ENCODE measurements at regions not wholly inside any gene's neighbourhood (a gene's known extent, or its start where the extent isn't known, plus 50 kb on each side); places are given as distances from the start of the nearest gene placed in this dataset.

- Histone ChIP-seq H2BK120ac (replicated peaks; ENCODE audit: low read depth, low read length) (no peak overlapping the region), H2BK5ac (ENCODE audit: low read depth, low read length) (no peak overlapping the region), H4K5ac (ENCODE audit: insufficient read length, low read depth, low read length) (no peak overlapping the region), H3K23me2 (ENCODE audit: low read depth, low read length) (no peaks in the 10 kb centered on the region), H3K4ac (replicated peaks; ENCODE audit: insufficient read length, low read depth, low read length) (no peak overlapping the region), H3K9ac (replicated peaks in 1 of 4; ENCODE audit: extremely low read depth in 1 of 4, low read depth in 3 of 4, low read length in 3 of 4) (no peak overlapping the region), H3K4me3 (ENCODE audit: extremely low read depth in 1 of 4, insufficient read depth in 2 of 4, low read depth in 3 of 4, low read length in 4 of 4) (no peak overlapping the region), H3K79me2 (ENCODE audit: control insufficient read depth in 1 of 2, insufficient read depth in 2 of 2, low read length in 2 of 2) (no peaks in the 10 kb centered on the region), H2BK20ac (ENCODE audit: low read length) (no peak overlapping the region), H3K4me2 (ENCODE audit: insufficient read depth in 1 of 2, low read depth in 2 of 2, low read length in 2 of 2) (no peak overlapping the region), H3K4me1 (replicated peaks in 1 of 4; ENCODE audit: control insufficient read depth in 3 of 4, insufficient read depth in 4 of 4, low read length in 3 of 4) (peaks cover 0 to 10% (median 4%) of the 10 kb centered on the region in 4 experiments; a peak in 6 of 7 replicates), H4K8ac (ENCODE audit: extremely low read depth, insufficient read depth, low read length) (no peak overlapping the region), H3K36me3 (ENCODE audit: control insufficient read depth in 2 of 4, insufficient read depth in 4 of 4, low read length in 3 of 4) (no peaks in the 10 kb centered on the region), H3K9me3 (ENCODE audit: insufficient read depth in 2 of 2, low read depth in 1 of 2, low read length in 1 of 2) (no peaks in the 10 kb centered on the region), H3K14ac (ENCODE audit: insufficient read length) (no peak overlapping the region), H2BK15ac (ENCODE audit: low read length) (no peak overlapping the region), H3K56ac (replicated peaks; ENCODE audit: insufficient read length, low read depth, low read length) (no peak overlapping the region), H3K23ac (ENCODE audit: insufficient read length) (no peak overlapping the region), H4K91ac (replicated peaks; ENCODE audit: insufficient read length, low read length) (no peak overlapping the region), H2AFZ (ENCODE audit: low read length) (no peak overlapping the region), H3K18ac (ENCODE audit: extremely low read depth, low read length) (no peak overlapping the region), H3K79me1 (ENCODE audit: low read depth, low read length) (no peaks in the 10 kb centered on the region), H3K27me3 (replicated peaks in 1 of 4; ENCODE audit: control insufficient read depth in 3 of 4, extremely low read depth in 1 of 4, insufficient read depth in 3 of 4, low read length in 3 of 4) (peaks cover 0 to 2% (median 0%) of the 10 kb centered on the region in 4 experiments; a peak in 3 of 7 replicates), H2AK5ac (ENCODE audit: low read depth, low read length) (no peak overlapping the region), H3K27ac (ENCODE audit: low read depth, low read length) (no peak overlapping the region), H2BK12ac (ENCODE audit: low read depth, low read length) (no peak overlapping the region), H4K20me1 (replicated peaks in 1 of 2; ENCODE audit: control insufficient read depth in 1 of 2, insufficient read depth in 2 of 2, low read length in 2 of 2) (no peaks in the 10 kb centered on the region)
- ChIA-PET POLR2A (ENCODE audit: partially characterized antibody) (interaction anchor here (1.1 kb wide), 1 partner anchor 12 kb away, joined by 3 read pairs; no protein-coding TSS in a partner anchor), CTCF (ENCODE audit: partially characterized antibody) (interaction anchor here (0.6 to 1.8 kb wide), 10 partner anchors 8 to 101 kb away, joined by 3 to 5 read pairs (median 3); no protein-coding TSS in a partner anchor)
- DNase-seq (ENCODE audit: low read depth in 1 of 2, low spot score in 2 of 2), result no peak
- TF ChIP-seq GTF2F1 (IDR thresholded peaks at IDR 0.05; ENCODE audit: borderline replicate concordance, low read depth, low read length) (no peak), BACH1 (IDR thresholded peaks at IDR 0.05; ENCODE audit: low read length) (no peak), RAD21 (IDR thresholded peaks at IDR 0.05 in 1 of 2, conservative IDR thresholded peaks at IDR 0.05 in 1 of 2; ENCODE audit: low read depth in 2 of 2, low read length in 2 of 2) (no peak), CHD2 (IDR thresholded peaks at IDR 0.05; ENCODE audit: low read length) (no peak), FOSL1 (IDR thresholded peaks at IDR 0.05; ENCODE audit: insufficient read depth, low read depth, low read length) (no peak), MAX (IDR thresholded peaks at IDR 0.05) (no peak), NANOG (IDR thresholded peaks at IDR 0.05; ENCODE audit: insufficient read depth, low read depth, low read length, poor library complexity, severe bottlenecking) (no peak), KDM4A (IDR thresholded peaks at IDR 0.05; ENCODE audit: low read depth, low read length, severe bottlenecking) (no peak), TEAD4 (IDR thresholded peaks at IDR 0.05; ENCODE audit: low read depth, low read length) (no peak), RXRA (IDR thresholded peaks at IDR 0.05; ENCODE audit: insufficient read depth, low read depth, low read length) (no peak), TBP (IDR thresholded peaks at IDR 0.05; ENCODE audit: low read depth, low read length) (no peak), HDAC2 (IDR thresholded peaks at IDR 0.05; ENCODE audit: borderline replicate concordance in 1 of 2, low read depth in 2 of 2, low read length in 2 of 2) (no peak), KDM1A (IDR thresholded peaks at IDR 0.05; ENCODE audit: borderline replicate concordance, low read length) (no peak), SP2 (IDR thresholded peaks at IDR 0.05; ENCODE audit: low read length) (no peak)
- no peak for FAIRE-seq
- 72% methylated on average over 3 of the region's 3 CpGs; no CpG with 5 or more reads in 1 of the 2 experiments for whole genome bisulfite sequencing, 2 experiments (ENCODE audit: extremely low coverage in 1 of 2, insufficient coverage in 1 of 2, insufficient read length in 1 of 2, insufficient replicate concordance in 2 of 2, low coverage in 1 of 2, low lambda C conversion rate in 2 of 2, missing lambda C conversion rate in 1 of 2)
These were observed 318.3 kb upstream of the TNRC6C start for GRCh38 chr17:77640252-77640651.
